DOHH2 (cell line): ENCODE measurements at regions not wholly inside any gene's neighbourhood (a gene's known extent, or its start where the extent isn't known, plus 50 kb on each side); places are given as distances from the start of the nearest gene placed in this dataset.

Experiments
- CTCF ChIP-seq: fragments of 200-600 bp; sonication (generic); IDR thresholded peaks from one replicate; pipeline ENCODE4 v1.5.1; 2014; ENCODE audit warnings: antibody characterized with exemption, mild to moderate bottlenecking, low read depth, low read length; ENCODE audit not compliant: poor library complexity, severe bottlenecking
- EZH2phosphoT487 ChIP-seq: fragments of 200-600 bp; sonication (generic); IDR thresholded peaks from 2 replicates; pipeline ENCODE4 v1.6.1; 2017; ENCODE audit warnings: borderline replicate concordance, mild to moderate bottlenecking, antibody characterized with exemption, low read length, moderate library complexity, mixed read lengths

GRCh38 chr10:100662067-100662466 is 83.3 kb upstream of the PAX2 start:
- TF ChIP-seq CTCF (no peak), EZH2phosphoT487 (no peak)
